ENCODE measurements at regions not wholly inside any gene's neighbourhood (a gene's known extent, or its start where the extent isn't known, plus 50 kb on each side); places are given as distances from the start of the nearest gene placed in this dataset.

DNA sequence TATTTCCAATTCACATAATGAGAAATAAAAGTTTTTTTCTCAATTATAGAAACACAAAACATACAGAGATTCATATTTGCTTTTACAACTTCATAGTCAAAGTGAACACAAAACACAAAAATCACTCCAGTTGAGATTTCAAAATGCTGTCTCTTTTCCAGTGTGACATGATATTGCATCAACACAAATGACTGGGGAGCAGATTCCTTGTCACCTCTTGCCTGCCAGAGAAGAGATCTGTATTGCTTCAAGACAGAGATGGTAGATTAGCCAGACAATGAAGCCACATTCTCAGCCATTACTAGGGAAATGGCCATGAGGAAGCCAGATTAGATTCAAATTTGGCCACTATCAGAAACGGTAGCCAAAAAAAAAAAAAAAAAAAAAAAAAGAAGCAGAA is 2313.1 kb upstream of the AGA start:
- H3K27ac Mint-ChIP-seq = no peak overlapping the region
- no peaks in the 10 kb centered on the region for H3K36me3 ChIP-seq (ENCODE audit: control insufficient read depth in 2 of 2, extremely low read depth in 1 of 2, insufficient read depth in 1 of 2, low read length in 1 of 2)
- ATAC-seq (replicated peaks in 1 of 4) = no peak
- POLR2A ChIA-PET = no interaction called here
- no peak overlapping the region for H3K27ac ChIP-seq (ENCODE audit: low read length)
- H3K4me1 ChIP-seq (ENCODE audit: control insufficient read depth in 1 of 2, extremely low read depth in 1 of 2, insufficient read depth in 2 of 2, low read length in 2 of 2) = no peaks in the 10 kb centered on the region
- WGBS (ENCODE audit: insufficient coverage) = no CpG with 5 or more reads among the region's 1 CpG
- H3K9me3 Mint-ChIP-seq = peaks cover 8 to 15% (median 9%) of the 10 kb centered on the region in 3 donors
- CTCF ChIA-PET = no interaction called here
- no peaks in the 10 kb centered on the region for H3K27me3 ChIP-seq (replicated peaks in 1 of 2; ENCODE audit: control insufficient read depth in 2 of 2, extremely low read depth in 1 of 2, insufficient read depth in 2 of 2, low read length in 1 of 2)
- no peaks in the 10 kb centered on the region for H3K36me3 Mint-ChIP-seq
- H3K9me3 ChIP-seq = no peaks in the 10 kb centered on the region
- no peaks in the 10 kb centered on the region for H3K4me1 Mint-ChIP-seq
- no peak overlapping the region for H3K4me3 Mint-ChIP-seq
- H3K4me3 ChIP-seq (ENCODE audit: control insufficient read depth in 1 of 2, extremely low read depth in 1 of 2, low read length in 1 of 2) = no peak overlapping the region
- no peaks in the 10 kb centered on the region for H3K27me3 Mint-ChIP-seq
- no peak for DNase-seq

DNA sequence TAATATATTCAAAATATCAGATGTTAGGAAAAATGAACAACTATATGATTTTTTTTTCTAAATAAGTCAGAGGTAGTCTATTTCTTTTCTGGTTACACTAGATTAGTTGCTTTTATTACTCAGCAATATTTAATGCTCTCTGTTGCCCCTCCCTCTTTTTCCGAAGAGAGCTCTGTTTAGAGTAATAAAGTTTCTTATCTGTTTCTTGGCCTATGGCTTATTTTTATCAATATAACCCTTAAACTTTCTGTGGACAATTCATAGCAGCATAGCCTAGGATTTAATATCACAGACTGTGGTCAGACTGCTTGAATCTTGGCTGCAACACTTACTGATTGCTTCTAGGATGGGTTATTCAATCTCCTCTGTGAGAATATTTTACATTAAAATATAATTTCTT is 2315.4 kb upstream of the AGA start:
- Mint-ChIP-seq H3K27me3 (no peaks in the 10 kb centered on the region), H3K4me3 (no peak overlapping the region), H3K27ac (no peak overlapping the region), H3K36me3 (no peaks in the 10 kb centered on the region), H3K9me3 (peaks cover 5 to 9% (median 9%) of the 10 kb centered on the region in 3 donors), H3K4me1 (no peaks in the 10 kb centered on the region)
- Histone ChIP-seq H3K9me3 (no peaks in the 10 kb centered on the region), H3K4me1 (ENCODE audit: control insufficient read depth in 1 of 2, extremely low read depth in 1 of 2, insufficient read depth in 2 of 2, low read length in 2 of 2) (no peaks in the 10 kb centered on the region), H3K4me3 (ENCODE audit: control insufficient read depth in 1 of 2, extremely low read depth in 1 of 2, low read length in 1 of 2) (no peak overlapping the region), H3K36me3 (ENCODE audit: control insufficient read depth in 2 of 2, extremely low read depth in 1 of 2, insufficient read depth in 1 of 2, low read length in 1 of 2) (no peaks in the 10 kb centered on the region), H3K27me3 (replicated peaks in 1 of 2; ENCODE audit: control insufficient read depth in 2 of 2, extremely low read depth in 1 of 2, insufficient read depth in 2 of 2, low read length in 1 of 2) (no peaks in the 10 kb centered on the region), H3K27ac (ENCODE audit: low read length) (no peak overlapping the region)
- DNase-seq (no peak), ATAC-seq (replicated peaks in 1 of 4) (no peak)
- POLR2A ChIA-PET = no interaction called here
- WGBS (ENCODE audit: insufficient coverage) = no CpG with 5 or more reads among the region's 1 CpG
- CTCF ChIA-PET = no interaction called here

DNA sequence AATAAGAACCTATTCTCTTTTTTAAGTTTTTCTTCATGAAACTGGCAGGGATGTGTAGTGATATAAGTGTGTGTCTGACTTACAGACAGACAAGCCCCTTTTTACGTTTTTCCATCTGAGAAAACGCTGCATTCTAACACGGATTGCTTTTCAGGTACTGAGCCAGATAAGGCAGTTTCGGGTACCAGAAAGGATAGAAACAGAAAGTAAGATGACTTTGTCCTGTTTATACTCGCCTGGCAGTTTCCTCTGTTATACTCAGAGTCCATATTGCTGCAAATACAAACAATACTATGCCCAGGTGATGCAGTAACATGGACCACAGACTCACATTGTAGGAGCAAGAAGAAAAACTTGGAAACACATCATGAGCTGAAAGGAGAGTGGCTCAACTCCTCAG is 2320.6 kb upstream of the AGA start:
- no peak overlapping the region for H3K27ac Mint-ChIP-seq
- no peak overlapping the region for H3K4me3 Mint-ChIP-seq
- no peaks in the 10 kb centered on the region for H3K4me1 Mint-ChIP-seq
- ChIA-PET CTCF (no interaction called here), POLR2A (no interaction called here)
- DNase-seq (no peak), ATAC-seq (replicated peaks in 1 of 4) (no peak)
- Histone ChIP-seq H3K9me3 (peaks cover 4% of the 10 kb centered on the region), H3K4me3 (ENCODE audit: control insufficient read depth in 1 of 2, extremely low read depth in 1 of 2, low read length in 1 of 2) (no peak overlapping the region), H3K36me3 (ENCODE audit: control insufficient read depth in 2 of 2, extremely low read depth in 1 of 2, insufficient read depth in 1 of 2, low read length in 1 of 2) (no peaks in the 10 kb centered on the region), H3K4me1 (ENCODE audit: control insufficient read depth in 1 of 2, extremely low read depth in 1 of 2, insufficient read depth in 2 of 2, low read length in 2 of 2) (no peaks in the 10 kb centered on the region), H3K27ac (ENCODE audit: low read length) (no peak overlapping the region), H3K27me3 (replicated peaks in 1 of 2; ENCODE audit: control insufficient read depth in 2 of 2, extremely low read depth in 1 of 2, insufficient read depth in 2 of 2, low read length in 1 of 2) (no peaks in the 10 kb centered on the region)
- H3K36me3 Mint-ChIP-seq = no peaks in the 10 kb centered on the region
- 67% methylated on average over 4 of the region's 5 CpGs for WGBS (ENCODE audit: insufficient coverage)
- H3K9me3 Mint-ChIP-seq = peaks cover 18 to 19% (median 19%) of the 10 kb centered on the region in 3 donors
- no peaks in the 10 kb centered on the region for H3K27me3 Mint-ChIP-seq

DNA sequence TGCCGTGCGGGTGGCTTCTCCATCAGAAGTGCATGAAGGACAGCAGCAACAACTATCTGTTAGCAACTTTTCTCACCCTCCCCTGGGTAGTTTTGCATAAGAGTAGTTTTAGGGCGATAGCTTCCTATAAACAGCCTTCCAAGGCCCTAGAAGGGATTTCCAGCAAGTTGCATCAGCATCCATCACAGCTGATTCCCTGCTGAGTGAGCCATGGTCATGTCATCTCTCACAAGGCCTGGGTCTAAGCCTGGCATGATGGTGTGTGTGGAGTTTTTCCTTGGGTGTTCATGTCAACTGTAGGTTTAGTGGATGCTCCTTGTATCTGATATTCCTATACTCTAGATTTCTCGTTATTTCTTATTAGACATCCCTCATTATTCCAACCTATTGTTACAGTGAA is 2324.7 kb upstream of the AGA start:
- H3K27ac Mint-ChIP-seq = no peak overlapping the region
- DNase-seq = no peak
- no CpG with 5 or more reads among the region's 4 CpGs for WGBS (ENCODE audit: insufficient coverage)
- Histone ChIP-seq H3K4me1 (ENCODE audit: control insufficient read depth in 1 of 2, extremely low read depth in 1 of 2, insufficient read depth in 2 of 2, low read length in 2 of 2) (no peaks in the 10 kb centered on the region), H3K27me3 (replicated peaks in 1 of 2; ENCODE audit: control insufficient read depth in 2 of 2, extremely low read depth in 1 of 2, insufficient read depth in 2 of 2, low read length in 1 of 2) (no peaks in the 10 kb centered on the region), H3K9me3 (peaks cover 4% of the 10 kb centered on the region), H3K36me3 (ENCODE audit: control insufficient read depth in 2 of 2, extremely low read depth in 1 of 2, insufficient read depth in 1 of 2, low read length in 1 of 2) (no peaks in the 10 kb centered on the region), H3K27ac (ENCODE audit: low read length) (no peak overlapping the region), H3K4me3 (ENCODE audit: control insufficient read depth in 1 of 2, extremely low read depth in 1 of 2, low read length in 1 of 2) (no peak overlapping the region)
- ChIA-PET POLR2A (no interaction called here), CTCF (no interaction called here)
- no peaks in the 10 kb centered on the region for H3K36me3 Mint-ChIP-seq
- H3K4me3 Mint-ChIP-seq = no peak overlapping the region
- H3K9me3 Mint-ChIP-seq = peaks cover 15 to 19% (median 18%) of the 10 kb centered on the region in 3 donors
- H3K4me1 Mint-ChIP-seq = no peaks in the 10 kb centered on the region
- ATAC-seq (replicated peaks in 1 of 4) = no peak
- H3K27me3 Mint-ChIP-seq = no peaks in the 10 kb centered on the region

DNA sequence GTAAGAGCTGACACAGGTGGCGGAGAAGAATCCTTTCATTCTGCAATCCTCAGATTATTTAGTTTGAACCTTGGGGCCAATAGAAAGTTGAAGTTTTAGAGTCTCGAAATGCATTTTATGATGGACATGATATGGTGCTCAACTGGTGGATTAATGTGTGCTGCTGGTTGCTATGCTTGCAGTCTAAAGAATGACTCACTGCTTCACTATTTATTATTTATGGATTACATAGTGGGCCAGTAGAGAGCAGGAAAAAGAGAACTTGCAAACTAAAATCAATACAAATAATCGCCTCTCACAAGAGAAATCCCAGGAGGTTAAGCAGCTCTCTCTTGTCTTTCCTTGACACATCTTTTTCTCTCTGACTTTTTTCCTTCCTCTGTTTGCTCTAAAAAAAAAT is 2326.8 kb upstream of the AGA start:
- H3K4me1 Mint-ChIP-seq = no peaks in the 10 kb centered on the region
- ATAC-seq (replicated peaks in 1 of 4) = no peak
- Histone ChIP-seq H3K9me3 (peaks cover 4% of the 10 kb centered on the region), H3K27ac (ENCODE audit: low read length) (no peak overlapping the region), H3K4me3 (ENCODE audit: control insufficient read depth in 1 of 2, extremely low read depth in 1 of 2, low read length in 1 of 2) (no peak overlapping the region), H3K27me3 (replicated peaks in 1 of 2; ENCODE audit: control insufficient read depth in 2 of 2, extremely low read depth in 1 of 2, insufficient read depth in 2 of 2, low read length in 1 of 2) (no peaks in the 10 kb centered on the region), H3K4me1 (ENCODE audit: control insufficient read depth in 1 of 2, extremely low read depth in 1 of 2, insufficient read depth in 2 of 2, low read length in 2 of 2) (no peaks in the 10 kb centered on the region), H3K36me3 (ENCODE audit: control insufficient read depth in 2 of 2, extremely low read depth in 1 of 2, insufficient read depth in 1 of 2, low read length in 1 of 2) (no peaks in the 10 kb centered on the region)
- DNase-seq = no peak
- no peak overlapping the region for H3K4me3 Mint-ChIP-seq
- no CpG with 5 or more reads among the region's 3 CpGs for WGBS (ENCODE audit: insufficient coverage)
- CTCF ChIA-PET = no interaction called here
- H3K27me3 Mint-ChIP-seq = no peaks in the 10 kb centered on the region
- H3K36me3 Mint-ChIP-seq = no peaks in the 10 kb centered on the region
- POLR2A ChIA-PET = no interaction called here
- peaks cover 13 to 21% (median 13%) of the 10 kb centered on the region in 3 donors for H3K9me3 Mint-ChIP-seq
- H3K27ac Mint-ChIP-seq = no peak overlapping the region

DNA sequence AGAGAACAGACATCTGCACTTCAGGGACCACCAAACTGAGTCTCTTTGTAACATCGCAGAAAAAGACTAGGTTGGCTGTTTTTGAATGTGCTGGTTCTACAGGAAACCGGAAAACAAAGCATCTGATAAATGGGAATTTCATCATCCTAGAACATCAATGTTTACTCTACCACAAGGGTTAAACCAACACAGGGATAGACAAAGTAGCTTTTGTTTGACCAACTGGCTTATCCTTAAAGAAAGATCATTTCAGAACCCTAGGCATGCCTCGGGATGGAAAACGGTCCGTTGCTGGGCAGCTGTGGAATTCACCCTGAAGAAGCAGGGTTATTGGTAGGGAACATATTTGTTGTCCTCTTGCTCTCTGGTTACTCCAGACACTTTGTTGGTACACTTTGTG is 2355.5 kb upstream of the AGA start:
- ATAC-seq (replicated peaks in 1 of 4) (no peak), DNase-seq (no peak)
- H3K36me3 ChIP-seq (ENCODE audit: control insufficient read depth in 2 of 2, extremely low read depth in 1 of 2, insufficient read depth in 1 of 2, low read length in 1 of 2) = no peaks in the 10 kb centered on the region
- Mint-ChIP-seq H3K4me1 (no peaks in the 10 kb centered on the region), H3K27ac (no peak overlapping the region), H3K4me3 (no peak overlapping the region), H3K27me3 (no peaks in the 10 kb centered on the region), H3K36me3 (no peaks in the 10 kb centered on the region), H3K9me3 (peaks cover 7 to 18% (median 10%) of the 10 kb centered on the region in 3 donors)
- POLR2A ChIA-PET = interaction anchor here in 1 of 2 donors (0.7 kb wide), 1 partner anchor 480 kb away, joined by 3 read pairs; no protein-coding TSS in a partner anchor
- CTCF ChIA-PET = no interaction called here
- H3K9me3 ChIP-seq = no peaks in the 10 kb centered on the region
- H3K4me3 ChIP-seq (ENCODE audit: control insufficient read depth in 1 of 2, extremely low read depth in 1 of 2, low read length in 1 of 2) = no peak overlapping the region
- WGBS (ENCODE audit: insufficient coverage) = 87% methylated on average over 3 of the region's 5 CpGs
- no peaks in the 10 kb centered on the region for H3K27me3 ChIP-seq (replicated peaks in 1 of 2; ENCODE audit: control insufficient read depth in 2 of 2, extremely low read depth in 1 of 2, insufficient read depth in 2 of 2, low read length in 1 of 2)
- H3K27ac ChIP-seq (ENCODE audit: low read length) = no peak overlapping the region
- no peaks in the 10 kb centered on the region for H3K4me1 ChIP-seq (ENCODE audit: control insufficient read depth in 1 of 2, extremely low read depth in 1 of 2, insufficient read depth in 2 of 2, low read length in 2 of 2)

DNA sequence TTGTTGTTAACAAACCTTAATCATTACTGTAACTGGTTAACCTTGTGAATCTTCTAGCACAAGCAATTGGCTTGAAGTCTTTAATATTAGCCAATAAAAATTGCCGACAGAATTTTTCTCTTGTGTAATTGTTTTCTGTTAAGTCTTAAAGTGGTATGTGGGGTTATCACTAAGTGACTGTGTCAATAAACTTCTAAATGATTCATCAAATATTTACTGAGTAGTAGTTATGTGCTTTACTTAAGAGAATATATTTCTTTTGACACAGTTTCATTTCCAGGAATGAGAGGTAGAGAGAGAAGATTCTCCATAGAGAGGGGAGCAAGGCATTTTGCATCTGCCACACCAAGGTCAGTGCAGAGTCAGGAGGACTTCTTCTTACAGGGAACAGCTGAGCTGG is 2361.6 kb upstream of the AGA start:
- no peaks in the 10 kb centered on the region for H3K9me3 ChIP-seq
- no peaks in the 10 kb centered on the region for H3K4me1 ChIP-seq (ENCODE audit: control insufficient read depth in 1 of 2, extremely low read depth in 1 of 2, insufficient read depth in 2 of 2, low read length in 2 of 2)
- Mint-ChIP-seq H3K9me3 (peaks cover 4 to 14% (median 10%) of the 10 kb centered on the region in 3 donors), H3K36me3 (no peaks in the 10 kb centered on the region), H3K27me3 (no peaks in the 10 kb centered on the region), H3K4me1 (no peaks in the 10 kb centered on the region), H3K4me3 (no peak overlapping the region), H3K27ac (no peak overlapping the region)
- ATAC-seq (replicated peaks in 1 of 4) (no peak), DNase-seq (no peak)
- CTCF ChIA-PET = no interaction called here
- no peaks in the 10 kb centered on the region for H3K27me3 ChIP-seq (replicated peaks in 1 of 2; ENCODE audit: control insufficient read depth in 2 of 2, extremely low read depth in 1 of 2, insufficient read depth in 2 of 2, low read length in 1 of 2)
- H3K27ac ChIP-seq (ENCODE audit: low read length) = no peak overlapping the region
- no peaks in the 10 kb centered on the region for H3K36me3 ChIP-seq (ENCODE audit: control insufficient read depth in 2 of 2, extremely low read depth in 1 of 2, insufficient read depth in 1 of 2, low read length in 1 of 2)
- POLR2A ChIA-PET = no interaction called here
- WGBS (ENCODE audit: insufficient coverage) = no CpG with 5 or more reads among the region's 1 CpG
- H3K4me3 ChIP-seq (ENCODE audit: control insufficient read depth in 1 of 2, extremely low read depth in 1 of 2, low read length in 1 of 2) = no peak overlapping the region
